HG03469 (cell line): ENCODE measurements at regions not wholly inside any gene's neighbourhood (a gene's known extent, or its start where the extent isn't known, plus 50 kb on each side); places are given as distances from the start of the nearest gene placed in this dataset.

Experiments used
- ATAC-seq: cut with Tn5 transposase; IDR thresholded peaks from one replicate; pipeline ENCODE4 v1.9.1; 2021; ENCODE audit warnings: mild to moderate bottlenecking, moderate library complexity, moderate number of reproducible peaks; ENCODE audit not compliant: unreplicated experiment

DNA sequence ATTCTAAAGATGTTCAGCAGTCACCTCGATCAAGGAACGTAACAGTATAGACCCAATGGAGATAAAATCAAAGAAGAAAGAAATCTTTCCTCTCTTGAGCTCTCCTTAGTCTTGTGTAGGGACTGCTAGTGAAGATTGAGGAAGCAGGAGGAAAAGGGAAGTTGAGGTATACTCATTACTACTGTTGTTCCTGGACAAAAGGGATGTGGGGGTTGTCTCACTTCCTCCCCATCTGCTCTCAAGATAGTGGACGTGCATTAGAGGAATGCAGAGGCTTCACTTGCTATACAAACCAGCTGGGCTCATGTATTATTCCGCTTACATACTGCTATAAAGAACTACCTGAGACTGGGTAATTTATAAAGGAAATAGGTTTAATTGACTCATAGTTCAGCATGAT is 208.9 kb upstream of the ARHGEF9 start:
- ATAC-seq = no peak

DNA sequence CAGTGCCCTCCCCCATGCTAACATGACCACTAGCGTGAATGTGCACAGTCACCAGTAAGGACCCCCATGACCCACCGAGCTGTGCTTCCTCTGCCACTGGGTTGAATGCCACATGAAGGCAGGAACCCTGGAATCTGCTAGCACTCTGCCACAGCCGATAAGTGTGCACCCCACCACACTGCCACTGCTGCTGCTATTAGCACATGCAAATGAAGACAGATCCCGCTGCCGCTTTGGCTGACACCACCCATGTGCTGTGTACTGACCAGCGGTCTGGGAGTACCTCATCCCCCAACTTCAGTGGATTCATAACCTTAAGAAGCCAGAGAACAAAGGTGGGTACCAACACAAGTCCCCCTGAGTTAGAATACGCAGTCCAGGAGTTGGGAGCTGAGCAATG is 200.9 kb upstream of the ARHGEF9 start:
- no peak for ATAC-seq

DNA sequence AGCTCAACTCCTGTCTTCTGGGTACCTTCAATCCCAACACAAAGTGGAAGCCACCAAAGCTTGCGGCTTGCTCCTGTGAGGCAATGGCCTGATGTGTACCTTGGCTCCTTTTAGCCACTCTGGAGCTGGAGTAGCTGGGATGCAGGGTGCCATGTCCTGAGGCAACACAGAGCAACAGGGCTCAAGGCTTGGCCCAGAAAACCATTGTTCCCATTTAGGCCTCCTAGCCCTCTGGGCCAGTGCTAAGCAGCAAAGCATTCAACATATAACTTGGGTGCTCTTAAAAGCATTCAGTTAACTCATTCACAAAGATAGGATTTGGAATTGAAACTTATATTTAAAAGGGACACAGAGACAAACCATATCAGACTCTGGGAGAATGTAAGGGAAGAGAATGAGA is 194.5 kb upstream of the ARHGEF9 start:
- ATAC-seq = no peak

DNA sequence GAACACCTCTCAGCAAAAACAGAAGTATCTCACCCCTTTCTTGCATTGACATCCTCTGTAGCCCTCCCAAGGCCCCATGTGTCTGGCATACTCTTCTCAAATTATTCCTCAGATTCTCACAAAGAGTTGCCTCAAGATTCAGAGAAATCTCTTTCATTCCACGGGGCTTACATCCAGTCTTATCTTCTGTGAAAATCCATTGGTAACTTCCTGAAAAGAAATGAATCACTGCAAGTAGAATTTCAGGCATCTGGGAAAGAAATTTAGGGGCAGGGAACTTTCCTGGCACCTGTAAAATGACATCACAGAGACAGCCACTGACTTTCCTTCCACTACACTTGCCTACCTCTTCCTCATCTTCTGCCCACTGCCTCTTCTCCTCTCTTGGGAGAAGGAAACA is 182.5 kb upstream of the ARHGEF9 start:
- no peak for ATAC-seq

DNA sequence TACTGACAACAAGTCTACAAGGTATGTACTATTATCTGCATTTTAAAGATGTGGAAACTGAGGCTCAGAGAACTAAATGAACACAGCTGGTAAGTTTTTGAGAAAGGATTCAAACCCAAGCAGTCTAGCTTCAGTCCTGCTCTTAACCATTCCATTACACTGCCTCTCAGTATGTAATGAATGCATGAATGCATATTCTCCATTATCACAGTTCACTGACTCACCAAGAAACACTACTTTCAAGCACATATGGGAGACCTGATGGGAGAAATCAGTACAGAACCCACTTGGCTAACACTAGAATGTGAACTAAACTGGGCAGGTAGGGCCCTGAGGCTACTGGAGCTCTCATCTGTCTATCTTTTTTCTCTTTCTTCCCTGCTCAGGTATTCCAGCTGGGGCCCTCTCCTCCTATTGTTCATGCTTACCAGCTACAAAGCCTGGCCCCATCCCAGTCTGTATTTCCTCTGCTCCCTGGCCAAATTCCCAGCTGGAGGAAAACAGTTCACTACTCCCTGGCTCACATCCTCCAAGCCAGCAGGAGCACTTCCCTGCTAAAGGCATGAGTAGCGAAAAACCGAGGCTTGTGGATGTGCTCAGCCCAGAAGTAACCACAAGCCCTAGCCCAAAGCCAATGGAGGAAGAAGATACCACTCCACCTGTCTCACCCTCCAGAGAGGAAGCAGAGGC is 178.2 kb upstream of the ARHGEF9 start:
- no peak for ATAC-seq

DNA sequence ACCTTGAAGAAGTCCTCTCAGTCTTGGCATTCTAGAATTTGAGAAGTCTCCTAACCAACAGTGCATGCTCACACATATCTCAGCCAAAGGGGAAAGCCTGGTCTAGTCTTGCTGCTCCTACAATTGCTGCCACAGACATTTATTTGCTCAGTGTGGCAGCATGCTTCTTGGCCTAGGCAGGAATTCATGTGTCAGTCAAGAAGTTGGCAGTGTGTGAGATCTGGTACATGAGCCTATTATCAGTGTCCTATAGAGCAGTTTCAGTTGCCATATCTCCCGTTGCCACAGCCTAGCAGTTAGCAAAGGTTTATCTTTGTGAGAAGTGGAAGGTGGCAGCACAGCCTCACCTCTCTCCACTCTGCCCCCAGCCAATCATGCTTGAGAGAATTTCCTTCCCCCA is 176.9 kb upstream of the ARHGEF9 start:
- ATAC-seq = no peak

DNA sequence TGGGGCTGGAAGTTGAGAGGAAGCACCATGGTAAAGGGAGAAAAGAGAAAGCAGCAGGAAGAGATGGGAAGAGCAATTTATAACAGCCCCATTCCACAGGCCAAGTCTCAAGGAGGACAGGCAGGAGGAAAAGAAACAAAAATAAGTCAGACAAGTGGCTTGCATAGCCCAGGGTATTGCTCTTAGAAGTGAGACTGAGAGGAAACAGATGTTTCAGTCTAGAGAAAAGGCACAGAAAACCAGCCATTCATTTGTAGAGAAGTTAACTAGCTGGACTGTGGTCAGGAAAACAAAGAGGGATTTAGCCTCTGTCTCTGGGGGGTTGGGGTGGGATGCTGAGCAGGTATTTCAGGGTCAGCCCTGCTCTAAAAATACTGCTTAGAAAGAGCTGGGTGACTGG is 175.0 kb upstream of the ARHGEF9 start:
- ATAC-seq = no peak

DNA sequence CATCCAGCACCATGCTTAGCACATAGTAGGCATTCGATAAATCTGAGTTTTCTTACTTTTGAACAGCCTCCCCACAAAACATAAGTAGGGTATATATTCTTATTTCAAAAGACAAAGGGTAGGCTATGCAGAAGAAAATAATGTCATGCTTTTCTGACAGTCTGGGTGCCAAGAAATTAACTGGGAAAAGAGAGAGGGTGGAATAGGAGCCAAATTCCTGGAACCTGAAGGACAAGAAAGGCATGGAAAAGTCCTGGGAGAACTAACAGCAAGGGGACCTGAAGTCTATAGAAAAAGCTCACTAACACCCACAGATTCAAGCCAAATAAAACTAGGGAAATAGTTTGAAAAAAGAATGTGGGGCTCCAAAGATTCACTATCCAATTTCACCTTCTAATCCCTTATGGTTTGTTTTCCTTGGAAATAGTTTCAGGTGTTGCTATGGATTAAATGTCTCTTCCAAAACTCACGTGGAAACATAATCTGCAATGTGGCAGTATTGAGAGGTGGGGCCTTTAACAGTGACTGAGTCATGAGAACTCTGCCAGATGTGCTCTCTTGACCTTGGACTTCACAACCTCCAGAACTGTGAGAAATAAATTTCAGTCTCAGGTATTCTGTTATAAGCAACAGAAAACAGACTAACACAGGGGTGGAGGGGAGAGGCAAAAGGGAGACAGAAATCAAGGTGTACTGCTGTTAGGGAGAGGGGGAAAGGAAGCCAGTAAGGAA is 173.3 kb upstream of the ARHGEF9 start:
- ATAC-seq = no peak

DNA sequence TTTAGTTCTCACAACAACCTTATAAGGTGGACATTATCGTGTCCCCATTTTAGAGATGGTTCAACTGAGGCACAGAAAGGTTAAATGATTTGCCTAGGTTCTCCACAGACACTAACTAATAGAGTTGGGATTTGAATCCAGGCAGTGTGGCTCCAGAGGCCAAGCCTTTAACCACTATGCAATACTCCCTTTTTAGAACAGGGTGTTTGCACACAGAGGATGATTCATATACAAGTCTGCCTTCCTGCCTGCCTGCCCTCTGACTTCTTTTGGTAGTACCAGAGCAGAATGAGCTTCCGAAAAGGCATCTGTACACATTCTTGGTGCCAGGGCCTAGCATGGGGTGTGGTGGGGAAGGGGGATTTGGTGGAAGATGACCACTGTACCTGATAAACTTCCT is 150.8 kb upstream of the ARHGEF9 start:
- ATAC-seq = no peak

DNA sequence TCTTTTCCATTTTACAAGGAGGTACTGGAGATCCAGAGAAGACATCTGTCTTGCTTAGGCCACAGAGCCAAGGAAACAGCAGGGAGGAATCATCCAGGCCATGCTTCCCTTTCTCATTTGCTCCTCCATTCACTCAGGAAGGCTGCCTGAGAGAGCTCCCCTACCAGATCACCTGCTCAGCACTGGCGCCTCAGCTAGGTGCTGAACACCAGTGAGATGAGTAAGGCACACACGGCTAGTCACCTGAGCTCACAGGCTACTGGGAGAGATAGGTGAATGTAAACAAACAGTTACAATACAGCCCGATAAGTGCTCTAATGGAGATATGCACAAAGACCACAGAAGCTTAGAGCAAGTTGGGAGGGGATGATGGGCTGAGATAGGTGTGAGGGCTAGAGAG is 149.8 kb upstream of the ARHGEF9 start:
- ATAC-seq = no peak

DNA sequence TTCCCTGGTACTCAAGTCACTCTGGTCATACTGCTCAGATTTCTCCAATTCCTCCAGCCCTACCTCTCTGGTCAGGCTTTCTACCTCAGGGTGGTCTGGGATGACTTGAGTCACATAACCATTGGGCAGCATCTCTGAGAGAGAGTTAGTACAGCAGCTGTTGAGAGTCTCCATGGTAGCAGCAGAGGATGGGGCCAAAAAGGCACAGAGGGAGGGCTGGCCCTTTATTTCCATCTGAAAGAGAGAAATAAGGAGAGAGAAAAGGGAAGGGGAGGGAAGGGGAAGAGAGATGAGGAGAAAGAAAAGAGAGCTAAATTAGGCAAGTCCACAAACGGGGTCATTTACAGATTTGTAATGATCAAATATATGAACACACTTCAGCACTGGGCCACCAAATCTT is 149.1 kb upstream of the ARHGEF9 start:
- ATAC-seq = no peak

DNA sequence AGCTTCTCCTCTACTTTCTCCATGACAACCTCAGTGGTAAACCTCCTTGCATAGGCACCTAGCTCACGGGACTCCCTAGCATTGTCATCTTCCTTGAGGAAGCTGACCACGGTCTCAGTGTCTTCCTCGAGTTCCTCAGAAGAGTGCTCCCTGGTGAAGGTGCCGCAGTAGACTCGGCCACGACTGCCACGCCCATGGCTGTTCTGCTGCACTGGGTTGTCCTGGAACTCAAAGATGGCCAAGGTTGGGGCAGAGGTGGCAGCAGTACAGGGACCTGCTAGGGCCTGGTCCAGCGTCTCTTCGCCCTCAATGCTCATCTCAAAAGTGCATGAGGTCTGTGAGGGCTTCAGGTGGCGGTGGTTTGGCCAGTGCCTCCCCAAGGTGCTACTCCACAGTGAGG is 147.9 kb upstream of the ARHGEF9 start:
- no peak for ATAC-seq

DNA sequence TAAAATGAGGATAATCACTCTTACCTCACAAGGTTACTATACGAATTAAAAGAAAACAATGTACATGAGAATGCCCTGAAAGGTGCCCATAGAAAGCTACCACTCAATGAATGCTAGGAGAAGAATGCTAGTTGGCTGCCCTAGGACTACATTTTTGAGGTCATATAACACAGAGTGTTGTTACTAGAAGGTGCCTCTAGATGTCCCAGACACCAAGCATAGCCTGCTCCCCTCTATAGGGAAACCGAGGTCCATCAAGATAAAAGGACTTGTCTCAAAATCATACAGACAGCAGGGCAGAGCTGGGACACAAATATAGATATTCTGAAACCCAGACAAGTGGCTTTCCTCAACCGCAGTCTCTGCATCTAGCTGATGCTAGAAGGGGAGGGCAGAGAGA is 147.0 kb upstream of the ARHGEF9 start:
- no peak for ATAC-seq

DNA sequence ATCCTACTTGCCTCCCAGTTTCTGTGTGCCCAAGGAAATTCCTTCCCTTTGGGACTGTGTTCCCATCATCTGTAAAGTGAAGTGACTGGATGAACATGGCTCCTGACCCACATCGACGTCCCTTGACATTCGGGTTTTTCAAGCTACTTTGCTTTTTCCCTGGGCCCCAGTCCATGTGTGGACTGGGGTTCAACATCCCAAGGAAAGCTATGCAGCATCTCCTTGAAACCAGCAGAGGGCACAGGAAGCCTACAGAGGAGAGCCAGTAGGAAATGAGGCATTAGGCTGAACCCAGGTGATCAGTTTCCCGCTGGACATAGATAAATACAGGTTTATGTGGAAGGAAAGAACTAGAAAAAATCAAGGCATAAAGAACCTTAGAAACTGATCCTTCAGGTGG is 145.1 kb upstream of the ARHGEF9 start:
- ATAC-seq = no peak

DNA sequence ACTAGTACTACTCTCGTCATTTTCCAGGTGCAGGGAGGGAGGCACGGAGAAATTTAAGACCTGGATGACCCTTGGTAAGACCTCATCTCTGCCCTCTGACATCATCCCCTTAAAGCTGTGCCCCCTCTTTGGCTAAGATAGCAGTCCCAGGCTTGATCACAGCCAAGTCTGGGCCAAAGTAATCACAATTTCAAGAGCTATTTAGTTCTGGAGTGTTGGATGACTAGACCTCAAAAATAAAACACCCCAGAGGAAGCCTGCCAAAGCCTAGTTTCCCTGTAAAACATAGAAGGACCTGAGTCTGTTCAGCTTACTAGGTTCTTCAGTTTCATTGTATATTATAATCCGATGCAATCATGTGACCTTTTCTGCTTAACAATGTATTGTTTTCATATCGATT is 144.6 kb upstream of the ARHGEF9 start:
- ATAC-seq = no peak

DNA sequence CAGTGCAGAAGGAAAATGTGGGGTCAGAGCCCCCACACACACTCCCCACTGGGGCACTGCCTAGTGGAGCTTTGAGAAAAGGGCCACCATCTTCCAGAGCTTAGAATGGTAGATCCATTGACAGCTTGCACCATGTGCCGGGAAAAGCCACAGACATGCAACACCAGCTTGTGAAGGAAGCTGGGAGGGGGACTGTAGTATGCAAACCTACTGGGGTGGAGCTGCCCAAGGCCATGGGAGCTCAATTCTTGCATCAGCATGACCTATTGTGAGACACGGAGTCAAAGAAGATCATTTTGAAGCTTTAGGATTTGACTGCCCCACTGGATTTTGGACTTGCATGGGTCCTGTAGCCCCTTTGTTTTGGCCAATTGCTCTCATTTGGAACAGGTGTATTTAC is 142.8 kb upstream of the ARHGEF9 start:
- ATAC-seq = no peak

DNA sequence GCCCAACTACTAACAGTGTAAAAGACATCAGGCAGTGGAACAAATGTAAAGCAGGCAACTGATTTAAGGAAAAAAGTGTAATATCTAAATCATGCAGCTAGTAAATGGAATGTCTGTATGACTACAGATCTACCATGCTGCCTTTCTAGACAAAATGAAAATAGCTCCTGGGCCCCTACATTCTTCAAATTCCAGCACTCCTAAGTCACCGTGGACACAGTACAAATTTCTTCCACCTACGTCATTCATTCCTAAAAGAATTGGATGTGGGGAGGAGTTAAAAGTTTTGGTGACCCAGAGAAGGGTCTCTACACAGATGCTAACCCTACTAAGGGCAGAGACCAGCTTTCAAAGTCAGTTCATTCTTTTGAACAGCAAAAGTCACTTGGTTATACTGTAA is 137.2 kb upstream of the ARHGEF9 start:
- no peak for ATAC-seq

DNA sequence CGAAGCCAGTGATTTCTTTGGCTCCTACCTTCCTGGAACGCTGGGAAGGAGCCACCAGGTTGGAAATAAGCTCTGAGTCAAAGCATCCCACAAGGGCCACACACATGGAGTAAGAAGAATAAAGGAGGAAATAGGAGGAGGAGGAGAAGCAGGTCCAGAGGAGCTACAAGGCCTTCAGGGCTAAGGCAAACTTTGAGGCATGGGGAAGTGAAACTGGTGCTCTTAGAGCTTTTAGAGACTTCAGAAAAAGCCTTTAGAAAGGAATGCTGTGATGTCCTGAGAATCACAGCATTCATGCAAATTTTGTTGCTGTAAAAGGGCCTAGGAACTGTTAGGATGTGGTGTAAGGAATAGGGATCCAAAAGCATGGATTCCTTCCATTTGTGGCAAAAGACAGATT is 135.9 kb upstream of the ARHGEF9 start:
- peak; percentile 52 for ATAC-seq

DNA sequence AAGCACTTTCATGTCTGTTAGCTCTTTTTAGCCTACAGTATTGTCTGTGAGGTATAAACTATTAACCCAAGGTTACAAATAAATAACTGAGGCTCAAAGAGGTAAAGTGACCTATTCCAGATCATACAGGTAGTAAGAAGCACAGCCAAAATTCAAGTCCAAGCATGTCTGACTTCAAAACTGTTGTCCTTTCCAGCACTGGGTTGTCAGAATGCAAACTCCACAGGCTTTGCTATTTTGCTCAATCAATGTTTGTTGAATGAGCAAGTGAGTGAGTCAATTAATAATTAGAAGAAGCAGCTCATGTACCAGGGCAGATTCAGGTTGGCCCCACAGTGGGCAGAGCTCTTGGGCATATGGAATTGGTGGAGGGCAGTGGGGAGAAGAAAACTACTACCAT is 134.1 kb upstream of the ARHGEF9 start:
- no peak for ATAC-seq

DNA sequence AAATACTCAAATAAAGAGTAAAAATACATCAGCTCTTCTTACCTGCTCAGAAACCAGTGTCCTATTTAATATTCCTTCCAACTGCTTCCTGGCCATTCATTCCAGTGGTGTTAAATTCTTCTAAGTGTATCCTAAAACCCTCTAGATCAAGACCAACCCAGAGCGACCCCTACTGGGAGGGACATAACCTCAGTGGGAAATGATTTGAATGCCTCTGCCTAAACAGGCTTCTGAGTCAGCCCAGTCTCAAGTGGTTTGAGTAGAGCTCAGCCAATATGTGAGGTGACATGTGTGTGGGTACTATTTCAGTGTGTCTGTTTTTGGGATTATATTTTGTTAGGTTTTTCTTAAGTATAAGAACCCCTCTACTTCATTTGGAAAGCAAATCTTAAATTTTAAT is 133.6 kb upstream of the ARHGEF9 start:
- ATAC-seq = no peak

DNA sequence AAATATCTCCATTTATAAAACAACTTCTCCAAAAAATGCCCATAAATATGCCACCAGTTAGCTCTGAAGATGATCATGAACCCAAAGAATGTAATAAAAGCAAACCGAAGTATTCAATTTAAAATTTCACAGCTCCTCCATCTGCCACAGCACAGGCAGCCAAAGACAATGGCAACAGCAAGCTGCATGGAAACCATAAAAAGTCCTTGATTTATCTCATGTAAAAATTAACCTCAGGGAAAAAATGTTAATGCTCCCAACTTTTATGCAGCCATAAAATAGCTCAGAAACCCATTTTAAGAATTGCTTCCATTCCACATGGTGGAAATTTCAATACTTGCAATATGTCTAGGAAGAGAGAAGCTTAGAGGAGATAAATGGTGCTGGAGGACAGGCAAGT is 132.3 kb upstream of the ARHGEF9 start:
- ATAC-seq = no peak

DNA sequence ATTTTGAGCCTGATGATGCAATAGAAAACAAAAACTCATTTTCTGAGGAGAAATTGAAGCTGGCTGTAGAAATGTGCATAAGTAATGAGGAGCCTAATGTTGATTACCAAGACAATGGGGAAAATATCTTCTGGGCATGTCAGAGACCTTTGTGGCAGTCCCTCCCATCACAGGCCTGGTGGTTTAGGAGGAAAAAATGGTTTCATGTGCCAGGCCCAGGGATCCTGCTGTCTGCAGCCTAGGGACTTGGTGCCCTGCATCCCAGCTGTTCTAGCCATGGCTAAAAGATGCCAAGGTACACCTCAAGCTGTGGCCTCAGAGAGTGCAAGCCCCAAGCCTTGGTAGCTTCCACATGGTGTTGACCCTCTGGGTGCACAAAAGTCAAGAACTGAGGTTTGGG is 128.7 kb upstream of the ARHGEF9 start:
- ATAC-seq = no peak

DNA sequence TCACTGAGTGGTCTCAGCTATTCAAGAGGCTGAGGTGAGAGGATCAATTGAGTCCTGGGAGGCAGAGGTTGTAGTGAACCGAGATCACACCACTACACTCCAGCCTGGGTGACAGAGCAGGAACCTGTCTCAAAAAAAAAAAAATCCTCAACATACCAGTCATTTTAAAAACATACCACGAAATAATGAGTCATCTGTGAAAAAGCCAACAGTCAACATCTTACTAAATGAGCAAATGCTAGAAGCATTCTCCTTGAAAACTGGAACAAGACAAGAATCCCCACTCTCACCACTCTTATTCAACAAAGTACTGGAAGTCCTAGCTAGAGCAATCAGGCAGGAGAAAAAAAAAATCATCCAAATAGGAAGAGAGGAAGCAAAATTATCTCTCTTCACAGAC is 104.0 kb upstream of the ARHGEF9 start:
- no peak for ATAC-seq
